ENCODE measurements at regions not wholly inside any gene's neighbourhood (a gene's known extent, or its start where the extent isn't known, plus 50 kb on each side); places are given as distances from the start of the nearest gene placed in this dataset.

DNA sequence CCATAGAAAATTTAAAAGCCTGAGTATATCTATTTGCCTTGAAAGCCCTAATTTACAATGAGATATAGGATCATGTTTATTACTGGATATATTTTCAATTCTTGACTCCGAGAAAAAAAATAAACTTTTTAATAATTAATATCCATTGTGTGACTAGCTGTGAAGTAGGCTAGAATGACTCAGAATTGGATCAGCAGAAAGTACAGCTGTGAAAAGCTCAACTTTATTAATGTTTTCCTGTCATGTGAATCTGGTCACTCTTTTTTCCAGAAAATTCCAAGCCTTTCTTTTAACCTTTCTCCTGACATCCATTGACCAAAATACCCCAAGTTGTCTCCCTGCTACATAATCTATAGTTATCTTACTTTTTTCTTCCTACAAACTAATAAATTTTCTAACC is 171.8 kb upstream of the PACRGL start:
- DNase-seq: no peak

DNA sequence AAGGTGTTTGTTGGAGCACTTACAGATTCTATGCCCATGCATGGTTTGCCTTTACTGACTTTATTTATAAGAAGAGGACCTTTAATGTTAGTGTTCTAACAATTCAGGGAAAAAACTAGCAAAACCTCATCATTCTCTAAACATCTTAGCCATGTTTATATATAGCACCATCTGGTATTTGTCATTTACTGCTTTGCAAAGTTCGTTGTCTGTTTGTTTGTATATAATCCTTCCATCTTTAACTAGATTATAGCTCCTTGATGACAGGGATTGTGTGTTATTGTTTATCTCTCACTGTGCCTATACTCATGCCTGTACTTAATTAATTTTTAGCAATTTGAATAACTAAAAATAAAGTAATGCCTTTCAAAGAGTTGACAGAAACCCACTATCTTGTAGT is 170.6 kb upstream of the PACRGL start:
- DNase-seq: no peak

DNA sequence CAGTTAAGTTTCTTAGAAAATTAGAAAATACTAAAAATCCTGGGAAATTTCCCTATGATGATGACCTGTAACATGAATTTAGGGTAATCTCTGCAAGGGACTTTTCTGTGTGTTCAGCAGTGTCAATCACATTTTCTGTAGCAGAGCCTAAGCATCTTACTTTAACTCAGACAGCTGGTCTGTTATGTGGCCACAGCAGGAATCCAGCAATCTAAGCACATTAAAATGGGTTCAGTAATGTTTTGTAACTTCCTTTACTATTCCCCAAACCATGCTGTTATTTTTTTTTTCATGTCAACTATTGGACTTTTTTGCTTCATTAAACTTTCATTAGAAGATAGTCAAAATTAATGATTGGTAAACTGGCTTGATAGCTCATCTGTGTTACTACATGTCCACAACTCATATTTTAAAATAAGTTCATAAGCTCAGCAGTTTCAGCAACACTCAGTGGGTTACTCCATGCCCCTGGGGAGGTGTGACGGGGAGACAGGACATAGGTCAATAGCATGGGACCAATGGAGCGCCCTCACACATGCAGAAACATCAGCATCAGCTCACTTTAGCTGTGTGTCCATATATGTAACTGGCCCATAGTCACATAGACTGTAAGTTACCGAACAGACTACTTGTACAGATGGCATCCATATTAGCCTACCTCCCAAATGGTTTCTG is 168.0 kb upstream of the PACRGL start:
- DNase-seq: no peak

DNA sequence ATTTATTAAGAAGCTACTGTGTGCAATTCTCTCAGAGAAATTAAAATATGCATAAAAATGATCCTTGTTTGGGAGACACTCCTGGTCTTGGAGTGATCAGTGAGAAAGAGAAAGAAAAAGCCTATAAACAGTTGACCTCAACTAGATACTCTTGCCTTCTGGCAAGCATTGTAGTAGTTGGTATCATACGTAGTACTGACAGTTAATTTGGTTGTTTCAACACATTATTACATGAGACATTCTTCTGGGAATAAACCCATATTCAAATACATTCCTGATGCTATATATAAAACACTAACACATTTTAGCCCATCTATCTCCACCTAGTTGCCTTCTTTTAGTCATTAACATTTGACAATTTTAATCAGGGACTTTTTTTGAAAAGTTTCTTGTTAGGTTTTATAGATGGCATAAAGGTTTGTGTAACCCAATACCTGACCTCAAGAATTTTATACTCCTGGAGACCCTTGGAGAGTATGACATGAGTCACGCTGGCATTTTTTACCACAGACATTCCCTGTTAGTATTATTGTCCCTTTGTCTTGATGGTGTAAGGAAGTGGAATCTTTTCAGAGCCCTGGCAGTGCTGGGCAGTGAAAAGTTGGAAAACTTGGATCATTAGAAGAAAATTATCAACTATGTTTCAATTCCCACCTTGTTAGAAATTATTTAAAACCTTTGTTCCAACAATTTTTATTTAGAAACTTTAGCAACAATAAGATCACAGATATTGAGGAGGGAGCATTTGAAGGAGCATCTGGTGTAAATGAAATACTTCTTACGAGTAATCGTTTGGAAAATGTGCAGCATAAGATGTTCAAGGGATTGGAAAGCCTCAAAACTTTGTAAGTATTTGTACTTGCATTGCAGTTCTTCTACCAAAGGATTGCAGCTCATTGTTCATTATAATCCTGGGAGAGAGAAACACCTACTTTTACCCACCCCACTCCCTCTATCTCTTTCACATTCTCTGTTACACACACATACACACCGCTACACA is 167.1 kb upstream of the PACRGL start:
- no peak for DNase-seq

DNA sequence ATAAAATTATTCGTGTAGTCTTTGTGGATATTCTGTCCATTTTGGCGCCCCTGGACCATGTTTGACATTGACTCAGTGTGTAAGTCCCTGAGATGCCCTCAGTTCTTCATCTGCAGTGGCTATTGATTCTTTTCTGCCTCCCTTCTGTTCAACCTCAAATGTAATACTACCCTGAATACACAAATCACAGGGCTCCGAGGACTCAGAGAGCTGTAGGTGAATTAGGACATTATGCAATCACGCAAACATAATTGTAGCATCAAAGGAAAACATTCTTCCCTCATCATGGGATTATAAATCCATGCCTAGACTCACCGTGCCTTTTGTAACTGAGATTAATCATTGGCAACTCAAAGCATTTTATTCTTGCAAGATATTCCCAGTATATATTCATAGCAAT is 161.4 kb upstream of the PACRGL start:
- no peak for DNase-seq

DNA sequence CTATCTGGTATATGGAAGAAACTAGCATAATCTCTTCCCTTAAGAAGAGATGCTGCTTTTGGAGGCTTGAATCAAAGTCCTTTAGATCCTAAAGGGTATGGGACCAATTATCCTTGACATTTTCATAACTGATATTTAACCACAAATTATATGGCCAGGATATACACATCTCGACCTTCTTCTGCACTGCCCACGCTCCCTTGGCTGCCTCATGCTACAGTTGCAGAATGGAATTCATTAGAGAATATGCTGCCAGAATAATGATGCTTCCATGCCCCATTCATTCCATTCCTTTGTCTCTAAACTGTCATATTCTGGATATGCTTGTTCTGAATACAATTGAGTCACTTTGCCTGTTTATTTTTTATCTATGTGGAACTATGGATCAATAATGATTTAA is 157.1 kb upstream of the PACRGL start:
- DNase-seq: no peak

DNA sequence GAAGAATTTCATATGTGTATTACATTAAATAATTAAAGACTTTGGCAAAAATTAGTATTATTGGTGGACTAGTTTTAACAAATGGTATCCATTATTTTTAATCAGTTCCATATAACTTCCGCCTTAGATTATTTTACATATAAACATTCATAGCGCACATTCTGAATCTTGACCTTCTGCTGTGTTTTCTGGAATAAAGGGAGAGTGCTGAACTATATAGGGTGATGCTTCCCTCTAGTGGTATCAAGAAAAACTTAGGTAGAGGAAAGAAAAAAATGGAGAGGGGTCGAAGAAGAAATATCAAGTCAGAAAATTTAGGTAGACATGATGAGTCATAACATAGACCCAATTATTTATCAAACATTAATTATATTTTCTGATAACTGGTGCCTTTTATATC is 155.6 kb upstream of the PACRGL start:
- no peak for DNase-seq

DNA sequence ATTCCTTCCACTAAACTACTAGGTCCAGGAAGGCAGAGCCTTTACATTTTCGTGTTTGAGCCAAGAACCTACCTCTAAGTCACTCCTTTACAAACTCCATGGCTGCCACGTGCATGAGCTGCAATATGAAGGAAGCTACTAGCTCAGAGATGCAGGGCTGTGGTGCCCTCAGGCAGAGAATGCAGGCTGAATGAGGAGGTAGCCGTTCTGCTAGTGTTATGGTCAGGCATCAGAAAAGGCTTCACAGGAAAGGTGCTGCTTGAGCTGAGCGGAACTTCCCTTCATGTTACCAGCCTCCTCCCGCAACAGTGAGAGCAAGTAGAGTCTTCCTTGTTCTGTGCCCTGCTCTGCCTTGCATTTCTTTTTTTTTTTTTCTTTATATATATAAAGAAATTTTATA is 148.3 kb upstream of the PACRGL start:
- DNase-seq: no peak

DNA sequence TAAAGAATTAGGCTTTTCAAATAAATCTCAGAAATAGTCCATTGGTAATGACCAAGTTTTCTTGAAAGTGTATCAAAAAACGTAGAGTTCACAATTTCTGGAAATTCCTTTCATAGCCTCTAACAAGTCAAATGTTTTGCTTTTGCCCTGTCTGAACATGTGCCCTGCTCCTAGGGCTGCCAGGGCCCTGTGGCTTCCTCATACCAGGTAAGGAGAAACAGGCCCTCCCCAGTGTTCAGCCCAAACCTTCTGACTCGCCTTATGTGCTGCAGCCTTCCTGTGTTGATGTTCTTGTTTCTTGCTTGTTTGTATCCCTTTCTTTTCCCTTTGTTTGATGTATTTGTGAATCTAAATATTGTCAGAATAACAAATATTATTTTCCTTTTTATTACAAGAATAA is 146.1 kb upstream of the PACRGL start:
- no peak for DNase-seq

DNA sequence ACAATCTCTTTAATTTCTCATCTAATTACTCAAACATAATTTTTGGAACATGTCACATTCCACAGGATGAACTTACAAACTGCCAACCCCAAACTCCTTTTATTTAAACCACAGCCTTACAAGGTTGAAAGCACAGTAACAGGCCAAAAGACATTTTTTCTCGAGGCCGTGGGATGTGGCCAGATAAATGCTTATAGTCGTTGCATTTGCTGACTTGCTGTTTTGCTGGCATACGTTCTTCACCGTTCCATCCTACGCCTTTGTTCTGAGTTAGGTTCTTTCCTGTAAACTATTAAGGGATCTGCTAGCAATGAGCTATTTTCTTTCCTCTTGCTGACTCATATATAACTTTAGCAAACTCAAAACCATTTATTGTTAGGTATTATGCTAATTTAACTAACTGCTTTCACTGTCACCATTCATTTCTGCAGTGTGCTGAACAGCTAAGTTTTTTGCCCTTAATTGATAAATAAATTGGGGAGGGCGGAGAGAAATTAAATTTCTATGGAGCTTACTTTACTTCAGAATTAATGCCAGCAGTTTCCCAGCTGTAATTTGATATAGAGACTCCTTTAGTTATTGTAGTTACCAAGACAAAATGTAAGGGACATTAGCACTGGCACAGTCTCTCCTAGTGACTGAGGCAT is 135.1 kb upstream of the PACRGL start:
- DNase-seq: no peak

DNA sequence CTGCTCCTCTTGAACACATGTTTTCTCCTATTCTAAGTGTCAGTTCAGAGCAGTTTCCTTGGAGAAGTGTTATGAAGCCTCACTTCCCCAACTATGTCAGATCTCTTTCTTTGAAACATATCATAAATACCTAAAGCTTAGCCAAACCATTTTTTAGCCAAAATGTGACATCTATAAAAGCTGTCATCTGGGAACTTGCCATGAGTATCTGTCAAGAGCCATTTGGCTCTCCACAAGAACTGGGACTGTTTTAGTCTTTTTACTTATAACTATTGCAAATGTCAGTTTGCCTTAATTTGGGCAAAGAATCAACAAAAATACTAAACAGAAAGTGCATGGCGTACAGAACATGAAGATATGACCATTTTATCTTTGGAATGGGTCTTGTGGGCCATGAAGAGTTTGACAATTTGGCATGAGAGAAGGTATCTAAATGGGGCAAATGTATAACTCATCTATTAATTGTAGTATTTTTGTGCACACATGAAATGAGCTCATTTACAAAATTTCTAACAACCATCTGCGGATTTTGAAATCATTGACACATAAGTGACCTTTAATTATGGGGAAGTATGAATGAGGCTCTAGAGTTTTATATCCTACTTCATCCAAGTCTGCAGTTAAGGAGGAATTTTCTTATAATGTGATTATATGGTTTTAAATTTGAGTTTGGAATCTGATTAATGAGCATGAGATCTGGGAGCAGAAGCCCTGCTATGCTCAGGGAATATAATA is 129.1 kb upstream of the PACRGL start:
- no peak for DNase-seq

DNA sequence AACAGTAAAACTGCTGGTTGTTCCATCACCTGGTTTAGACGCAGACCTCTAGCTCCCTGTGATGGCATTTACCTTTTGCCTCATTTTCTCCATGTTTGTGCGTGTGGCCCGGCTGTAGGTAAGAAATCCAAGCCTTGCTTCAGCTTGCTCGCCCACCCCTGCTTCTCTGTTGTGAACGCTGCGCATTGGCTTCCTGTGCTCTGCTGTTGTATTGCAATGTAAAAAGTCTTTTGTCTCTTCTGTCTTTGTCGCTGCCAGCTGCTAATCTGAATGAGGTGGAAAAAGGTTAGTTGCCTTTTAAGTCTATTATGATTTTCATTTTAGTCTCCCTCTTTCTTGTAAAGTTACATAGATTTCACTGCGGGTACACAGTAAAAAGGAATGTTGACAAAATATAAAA is 127.3 kb upstream of the PACRGL start:
- no peak for DNase-seq

DNA sequence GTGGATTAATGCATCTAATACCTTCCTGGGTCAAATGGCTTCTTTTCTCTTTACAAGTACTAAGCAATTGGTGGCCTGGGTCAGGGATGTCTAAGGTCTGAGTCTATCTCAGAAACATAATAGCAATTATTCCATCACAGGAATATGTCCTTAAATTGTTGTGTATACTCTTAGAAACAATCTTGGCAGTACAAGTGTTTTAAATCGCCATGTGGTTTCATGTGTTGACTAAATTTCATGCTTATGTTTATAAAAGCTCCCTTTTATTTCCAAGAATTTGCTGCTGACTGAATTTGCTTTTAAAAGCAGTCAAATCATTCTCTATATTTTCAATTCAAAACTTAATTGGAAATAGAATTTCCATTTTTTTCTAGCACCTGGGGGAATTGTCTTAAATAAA is 125.3 kb upstream of the PACRGL start:
- DNase-seq: no peak

DNA sequence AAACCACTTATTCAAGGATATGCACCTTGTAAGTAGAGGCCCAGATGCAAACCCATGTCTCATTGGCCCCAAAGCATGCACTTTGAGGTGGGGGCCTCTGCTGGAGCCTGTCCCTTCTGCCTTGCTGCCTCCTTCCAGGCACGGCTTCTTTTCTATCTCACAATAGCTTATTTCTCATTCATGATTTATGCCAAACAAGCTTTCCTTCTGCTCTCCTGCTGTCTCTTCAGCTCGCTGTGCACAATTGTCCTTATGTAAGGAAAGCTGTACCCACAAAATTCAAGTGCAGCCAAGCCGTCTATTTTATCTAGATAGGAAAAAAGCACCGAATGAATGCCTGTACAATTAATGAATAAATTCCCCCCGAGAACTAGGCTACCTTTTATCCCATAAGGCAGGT is 124.8 kb upstream of the PACRGL start:
- no peak for DNase-seq

DNA sequence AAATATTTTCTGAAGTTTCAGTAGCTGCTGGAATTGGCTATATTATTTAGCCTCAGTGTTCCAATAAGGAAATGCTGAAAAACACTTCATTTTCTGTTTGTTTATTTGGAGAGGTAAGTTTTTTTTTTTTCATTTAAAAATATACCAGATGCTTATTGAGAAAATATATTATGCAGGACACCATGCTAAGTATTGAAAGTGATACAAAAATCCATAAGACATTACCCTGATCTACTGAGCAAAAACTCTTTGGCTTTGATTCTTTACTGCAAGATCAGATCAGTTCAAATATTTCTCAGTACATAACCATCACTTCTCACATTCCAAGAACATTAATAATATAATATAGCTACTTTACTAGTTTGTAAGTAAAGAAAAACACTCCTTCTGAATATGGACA is 123.4 kb upstream of the PACRGL start:
- no peak for DNase-seq

DNA sequence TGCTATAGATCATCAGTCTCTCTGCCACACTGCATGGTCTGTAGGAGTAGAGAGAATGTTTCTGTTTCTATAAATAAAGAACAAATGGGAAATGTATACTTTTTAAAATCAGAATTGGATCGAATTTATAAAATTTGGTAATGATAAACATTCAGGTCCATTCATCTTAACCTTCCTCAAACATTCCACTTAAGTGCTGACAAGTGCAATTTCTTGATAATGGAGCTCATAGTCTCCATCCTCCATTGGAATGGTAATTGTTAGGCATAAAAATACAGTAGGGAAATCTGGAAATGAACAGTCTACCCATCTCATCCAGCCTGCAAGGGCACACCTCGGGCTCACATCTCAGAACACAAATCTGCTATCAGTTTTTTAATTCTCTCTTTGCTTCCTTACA is 122.6 kb upstream of the PACRGL start:
- DNase-seq: no peak

DNA sequence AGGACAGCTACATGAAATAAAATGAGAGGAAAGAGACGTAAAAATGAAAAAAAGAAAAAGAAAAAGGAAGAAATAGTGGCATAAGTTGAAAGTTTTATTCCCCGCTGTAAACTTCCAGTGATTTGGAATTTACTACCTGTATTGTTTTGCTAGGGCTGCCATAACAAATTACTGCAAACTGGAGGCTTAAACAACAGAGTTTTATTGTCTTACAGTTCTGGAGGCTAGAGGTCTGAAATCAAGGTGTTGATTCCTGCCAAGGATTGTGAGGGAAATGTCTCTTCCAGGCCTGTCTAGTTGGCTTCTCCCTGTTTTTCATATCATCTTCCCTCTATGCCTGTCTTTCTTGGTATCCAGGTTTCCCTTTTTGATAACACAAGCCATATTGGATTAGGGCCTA is 119.4 kb upstream of the PACRGL start:
- DNase-seq: no peak

DNA sequence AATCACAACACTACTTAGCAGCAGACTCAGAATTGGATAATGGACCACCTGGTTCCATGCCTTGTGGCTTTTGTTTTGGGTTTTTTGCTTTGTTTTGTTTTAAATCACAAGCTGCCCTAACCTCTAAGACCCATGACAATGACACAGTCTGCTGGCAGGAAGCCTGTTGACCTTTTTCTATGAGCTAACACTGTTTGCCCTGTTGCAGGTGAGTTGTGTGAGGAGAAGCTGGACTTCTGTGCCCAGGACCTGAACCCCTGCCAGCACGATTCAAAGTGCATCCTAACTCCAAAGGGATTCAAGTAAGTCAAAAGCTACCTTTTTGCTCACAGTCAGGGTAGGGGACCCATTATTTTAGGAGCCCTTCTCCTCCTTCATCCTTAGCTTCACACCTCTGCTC is 110.8 kb upstream of the PACRGL start:
- no peak for DNase-seq

DNA sequence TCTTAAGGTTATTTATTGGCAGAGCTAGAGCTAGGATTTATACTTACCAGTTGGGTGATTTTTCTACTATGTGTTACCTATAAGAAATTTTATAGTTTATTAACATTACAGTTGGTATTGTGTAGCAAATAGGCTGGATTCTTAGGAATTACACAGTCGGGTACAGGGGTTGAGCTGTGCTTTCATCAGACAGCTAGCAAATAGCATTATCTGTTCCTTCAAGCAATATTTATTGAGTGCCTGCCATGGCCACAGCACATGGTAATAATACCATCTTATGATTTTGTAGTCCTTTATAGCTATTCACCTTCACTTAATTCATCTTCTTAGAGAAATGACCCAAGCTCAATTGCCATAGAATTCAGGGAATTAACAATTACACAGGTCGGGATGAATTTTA is 109.4 kb upstream of the PACRGL start:
- DNase-seq: no peak

DNA sequence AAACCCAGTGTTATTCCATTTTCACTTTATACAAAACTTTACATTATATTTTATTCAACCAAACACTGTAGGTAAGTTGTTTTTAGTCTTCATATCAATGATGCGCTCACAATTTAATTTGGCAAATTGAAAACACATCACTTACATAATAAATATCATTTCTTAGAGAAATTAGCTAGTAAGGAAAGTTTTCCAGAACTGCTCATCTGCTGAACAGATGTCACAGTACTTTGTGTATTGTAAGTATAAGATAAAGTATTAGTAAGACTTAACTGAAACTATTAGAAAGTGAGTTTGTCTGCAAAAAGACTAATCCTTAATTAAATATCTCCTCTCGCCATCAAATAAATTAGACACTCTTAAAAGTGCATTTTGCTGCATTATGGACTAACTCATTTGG is 108.7 kb upstream of the PACRGL start:
- no peak for DNase-seq

DNA sequence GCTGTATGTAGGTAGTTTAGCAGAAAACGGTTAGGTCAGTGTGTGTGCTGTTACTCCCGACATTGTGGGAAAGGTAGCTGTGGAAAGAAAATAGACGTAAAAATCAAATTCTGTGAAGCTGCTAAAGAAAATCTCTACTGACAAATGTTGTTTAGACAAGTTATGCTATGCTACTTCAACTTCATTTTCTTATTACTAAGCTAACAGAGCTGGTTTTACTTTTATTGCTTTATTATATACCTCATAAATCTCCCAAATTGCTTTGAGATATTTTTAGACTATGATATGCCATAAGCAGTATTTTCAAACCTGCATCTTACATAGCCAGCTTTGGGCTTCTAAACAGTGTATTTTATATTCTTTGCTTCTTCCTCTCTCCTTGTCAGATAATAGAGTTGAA is 108.2 kb upstream of the PACRGL start:
- DNase-seq: no peak

DNA sequence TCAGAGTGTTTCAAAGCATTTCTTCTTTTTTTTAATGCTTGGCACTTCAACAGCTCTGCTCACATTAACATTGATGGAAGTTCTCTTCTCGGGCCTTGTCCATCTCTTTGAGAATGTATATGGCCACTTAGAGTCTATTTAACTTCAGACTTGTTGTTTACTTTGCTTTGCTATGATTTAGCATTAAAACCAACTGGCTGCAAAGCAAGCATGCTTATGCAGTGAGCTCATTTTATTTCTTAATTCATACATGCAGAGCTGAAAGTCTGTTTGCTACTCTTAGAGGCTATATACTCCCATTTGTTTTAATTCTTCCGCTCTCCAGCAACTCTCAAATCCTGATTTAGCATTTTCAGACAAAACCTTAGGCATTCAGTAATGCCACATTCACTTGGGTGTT is 107.6 kb upstream of the PACRGL start:
- DNase-seq: no peak

DNA sequence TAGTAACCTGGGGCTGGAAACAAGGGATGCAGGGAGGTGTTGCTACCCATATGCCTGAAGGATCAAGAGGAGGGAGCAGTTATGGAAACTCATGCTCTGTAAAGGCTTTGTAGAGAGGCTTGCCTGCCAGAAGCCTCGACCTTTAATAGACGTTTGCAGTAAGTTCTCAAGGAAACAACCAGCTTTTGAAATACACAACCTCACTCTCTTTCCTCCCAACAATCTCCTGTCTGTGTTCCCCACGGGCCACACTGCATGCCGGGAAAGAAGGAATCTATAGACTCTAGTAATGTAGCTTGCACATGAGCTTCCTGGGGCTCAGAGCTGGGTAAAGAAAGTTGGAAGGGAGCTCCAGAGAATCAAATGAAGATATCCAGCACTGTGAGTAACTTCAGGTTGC is 101.6 kb upstream of the PACRGL start:
- no peak for DNase-seq
